GM12878 (cell line): ENCODE measurements at regions not wholly inside any gene's neighbourhood (a gene's known extent, or its start where the extent isn't known, plus 50 kb on each side); places are given as distances from the start of the nearest gene placed in this dataset.

ENCODE experiments used
- BACH1 ChIP-seq: fragments of 450-650 bp; IDR thresholded peaks from 2 replicates; pipeline ENCODE4 v1.6.1; 2017; ENCODE audit warnings: mild to moderate bottlenecking, borderline replicate concordance
- CREB1 ChIP-seq: IDR thresholded peaks from 2 replicates; pipeline ENCODE4 v1.6.1; 2012; ENCODE audit warnings: low read depth, mild to moderate bottlenecking, inconsistent platforms
- CTCF ChIP-seq, 3 experiments: IDR thresholded peaks in 2 of 3; conservative IDR thresholded peaks in 1 of 3; 2 replicates each; pipeline ENCODE4 v1.5.1; 2011; ENCODE audit warnings: low read depth in 3 of 3, low read length in 3 of 3, mild to moderate bottlenecking in 3 of 3, control low read depth in 2 of 3, moderate library complexity in 2 of 3, inconsistent platforms in 1 of 3, mixed read lengths in 1 of 3; ENCODE audit not compliant: control insufficient read depth in 2 of 3, insufficient read depth in 1 of 3; ENCODE audit errors: extremely low read depth in 1 of 3
- EP300 ChIP-seq, 2 experiments: fragments of 150-350 bp in 1 of 2; IDR thresholded peaks; 2 replicates each; pipeline ENCODE4 v1.6.1; 2011 to 2012; ENCODE audit warnings: low read depth in 2 of 2, low read length in 2 of 2, borderline replicate concordance in 1 of 2, improper control_type of control experiment in 1 of 2, inconsistent platforms in 1 of 2; ENCODE audit not compliant: control insufficient read depth in 1 of 2
- EZH2 ChIP-seq: IDR thresholded peaks from 2 replicates; pipeline ENCODE4 v1.6.1; 2012; ENCODE audit warnings: low read depth, mild to moderate bottlenecking, control low read depth, inconsistent platforms, low read length, borderline replicate concordance; ENCODE audit not compliant: control insufficient read depth
- GABPA ChIP-seq: IDR thresholded peaks from 2 replicates; pipeline ENCODE4 v1.6.1; 2014; ENCODE audit warnings: antibody characterized with exemption, low read depth, mild to moderate bottlenecking, inconsistent platforms
- MEF2B ChIP-seq: fragments of 450-650 bp; IDR thresholded peaks from 2 replicates; pipeline ENCODE4 v1.6.1; 2018; ENCODE audit warnings: mild to moderate bottlenecking, moderate library complexity; ENCODE audit not compliant: partially characterized antibody, poor library complexity, severe bottlenecking
- SIX5 ChIP-seq: IDR thresholded peaks from 2 replicates; pipeline ENCODE4 v1.6.1; 2011; ENCODE audit warnings: mild to moderate bottlenecking, low read depth, low read length, moderate library complexity; ENCODE audit not compliant: severe bottlenecking

- TF ChIP-seq EP300 (IDR thresholded peaks at IDR 0.05; ENCODE audit: borderline replicate concordance in 1 of 2, control insufficient read depth in 1 of 2, low read depth in 2 of 2, low read length in 2 of 2): no peak
- TF ChIP-seq SIX5: no peak
- TF ChIP-seq CTCF (IDR thresholded peaks at IDR 0.05 in 2 of 3, conservative IDR thresholded peaks at IDR 0.05 in 1 of 3; ENCODE audit: control insufficient read depth in 2 of 3, extremely low read depth in 1 of 3, insufficient read depth in 1 of 3, low read depth in 3 of 3, low read length in 3 of 3): no peak
- TF ChIP-seq EZH2: no peak
- TF ChIP-seq GABPA: no peak
- TF ChIP-seq MEF2B: no peak
- TF ChIP-seq BACH1: no peak
- no peak for TF ChIP-seq CREB1
Measured at GRCh38 chr1:230000493-230001184, 66.4 kb upstream of the GALNT2 start.
